Inflammatory macrophage treated with lipopolysaccharide for 4 hours (primary cell): ENCODE measurements at regions not wholly inside any gene's neighbourhood (a gene's known extent, or its start where the extent isn't known, plus 50 kb on each side); places are given as distances from the start of the nearest gene placed in this dataset.

Experiments used
- DNase-seq: peaks from one replicate; pipeline ENCODE4 v3.0.0-alpha.2; 2020

GRCh38 chr4:107148904-107149303 lies 112.8 kb upstream of the DKK2 start:
- DNase-seq, result no peak

- DNase-seq, result no peak
Observed at GRCh38 chr4:107147873-107148272, 111.8 kb upstream of the DKK2 start.

GRCh38 chr4:107138433-107138832 lies 102.3 kb upstream of the DKK2 start:
- DNase-seq, result no peak

- no peak for DNase-seq
Observed at GRCh38 chr4:107133965-107134653, 98.0 kb upstream of the DKK2 start.

- no peak for DNase-seq
Observed at GRCh38 chr4:107131295-107131694, 95.2 kb upstream of the DKK2 start.

GRCh38 chr4:107130157-107130556 lies 94.0 kb upstream of the DKK2 start:
- DNase-seq, result no peak

- no peak for DNase-seq
Observed at GRCh38 chr4:107129611-107130010, 93.5 kb upstream of the DKK2 start.

GRCh38 chr4:107129076-107129475 lies 93.0 kb upstream of the DKK2 start:
- no peak for DNase-seq

GRCh38 chr4:107128116-107128515 lies 92.0 kb upstream of the DKK2 start:
- DNase-seq, result no peak

- DNase-seq, result no peak
Observed at GRCh38 chr4:107125496-107125895, 89.4 kb upstream of the DKK2 start.

- no peak for DNase-seq
Observed at GRCh38 chr4:107122736-107123135, 86.6 kb upstream of the DKK2 start.

GRCh38 chr4:107120661-107121060 lies 84.5 kb upstream of the DKK2 start:
- no peak for DNase-seq

GRCh38 chr4:107117726-107118125 lies 81.6 kb upstream of the DKK2 start:
- no peak for DNase-seq

GRCh38 chr4:107115185-107115847 lies 79.2 kb upstream of the DKK2 start:
- DNase-seq, result no peak

GRCh38 chr4:107114059-107114458 lies 77.9 kb upstream of the DKK2 start:
- DNase-seq, result no peak

- DNase-seq, result no peak
Observed at GRCh38 chr4:107098401-107098800, 62.3 kb upstream of the DKK2 start.

- DNase-seq, result no peak
Observed at GRCh38 chr4:107094976-107095375, 58.9 kb upstream of the DKK2 start.

GRCh38 chr4:107094332-107094731 lies 58.2 kb upstream of the DKK2 start:
- no peak for DNase-seq
